IPS DF 6.9 (cell line): ENCODE measurements at regions not wholly inside any gene's neighbourhood (a gene's known extent, or its start where the extent isn't known, plus 50 kb on each side); places are given as distances from the start of the nearest gene placed in this dataset.
"Not testable (repeated sequence)": the region's sequence is repeated elsewhere in the genome, so short reads cannot be mapped to it uniquely, and the experiment has no call there.

Experiments
- DNase-seq: peaks from one replicate; pipeline ENCODE4 v3.0.0-alpha.2; 2013; ENCODE audit warnings: low read depth, low spot score
- H3K27ac ChIP-seq: one replicate; pipeline ENCODE4 v1.5.1; 2013; ENCODE audit warnings: low read length, control low read depth
- H3K27me3 ChIP-seq: 2 replicates; pipeline ENCODE4 v1.6.1; 2013; ENCODE audit warnings: mild to moderate bottlenecking, low read length; ENCODE audit not compliant: control insufficient read depth, insufficient read depth
- H3K36me3 ChIP-seq: 2 replicates; pipeline ENCODE4 v1.6.1; 2013; ENCODE audit warnings: low read length; ENCODE audit not compliant: control insufficient read depth, insufficient read depth
- H3K4me1 ChIP-seq: 2 replicates; pipeline ENCODE4 v1.6.1; 2013; ENCODE audit warnings: low read length; ENCODE audit not compliant: control insufficient read depth, insufficient read depth
- H3K4me3 ChIP-seq: 2 replicates; pipeline ENCODE4 v1.5.1; 2013; ENCODE audit warnings: mild to moderate bottlenecking, low read length
- H3K9me3 ChIP-seq: 2 replicates; pipeline ENCODE4 v1.6.1; 2013; ENCODE audit warnings: low read length, inconsistent platforms; ENCODE audit not compliant: control insufficient read depth, insufficient read depth
- WGBS: extraction: QIAGEN DNeasy Blood & Tissue Kit; methylation state at CpG from one replicate; pipeline ENCODE4 v1.1.7; 2013; ENCODE audit warnings: mixed read lengths, missing lambda C conversion rate; ENCODE audit not compliant: insufficient read length, insufficient coverage; 5-methylcytosine and 5-hydroxymethylcytosine counted together

DNA sequence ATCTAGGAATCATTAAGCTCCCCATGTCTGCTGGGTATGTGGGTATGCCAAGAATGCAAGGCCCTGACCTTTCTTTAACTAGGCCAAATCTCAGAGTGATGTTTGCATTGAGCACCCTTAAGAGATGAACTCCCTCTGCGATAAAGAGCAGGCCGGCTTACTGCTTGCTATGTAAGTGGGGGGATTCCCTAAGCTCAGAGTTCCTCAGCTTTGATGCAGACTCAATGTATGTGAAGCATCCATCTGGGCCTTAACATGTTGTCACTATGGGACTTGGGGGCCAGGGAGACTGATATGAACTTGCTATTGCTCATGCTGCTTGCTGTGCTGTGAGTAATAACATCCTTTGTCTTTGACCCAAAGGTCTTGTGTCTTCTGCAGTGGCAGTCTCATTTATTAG lies 149.7 kb downstream of the C12orf75 start:
- no peaks in the 10 kb centered on the region for H3K27me3 ChIP-seq
- H3K27ac ChIP-seq, result no peak overlapping the region
- no peaks in the 10 kb centered on the region for H3K4me1 ChIP-seq
- H3K36me3 ChIP-seq, result no peaks in the 10 kb centered on the region
- DNase-seq, result no peak
- WGBS, result no CpG with 5 or more reads among the region's 2 CpGs
- H3K9me3 ChIP-seq, result no peaks in the 10 kb centered on the region
- no peak overlapping the region for H3K4me3 ChIP-seq

DNA sequence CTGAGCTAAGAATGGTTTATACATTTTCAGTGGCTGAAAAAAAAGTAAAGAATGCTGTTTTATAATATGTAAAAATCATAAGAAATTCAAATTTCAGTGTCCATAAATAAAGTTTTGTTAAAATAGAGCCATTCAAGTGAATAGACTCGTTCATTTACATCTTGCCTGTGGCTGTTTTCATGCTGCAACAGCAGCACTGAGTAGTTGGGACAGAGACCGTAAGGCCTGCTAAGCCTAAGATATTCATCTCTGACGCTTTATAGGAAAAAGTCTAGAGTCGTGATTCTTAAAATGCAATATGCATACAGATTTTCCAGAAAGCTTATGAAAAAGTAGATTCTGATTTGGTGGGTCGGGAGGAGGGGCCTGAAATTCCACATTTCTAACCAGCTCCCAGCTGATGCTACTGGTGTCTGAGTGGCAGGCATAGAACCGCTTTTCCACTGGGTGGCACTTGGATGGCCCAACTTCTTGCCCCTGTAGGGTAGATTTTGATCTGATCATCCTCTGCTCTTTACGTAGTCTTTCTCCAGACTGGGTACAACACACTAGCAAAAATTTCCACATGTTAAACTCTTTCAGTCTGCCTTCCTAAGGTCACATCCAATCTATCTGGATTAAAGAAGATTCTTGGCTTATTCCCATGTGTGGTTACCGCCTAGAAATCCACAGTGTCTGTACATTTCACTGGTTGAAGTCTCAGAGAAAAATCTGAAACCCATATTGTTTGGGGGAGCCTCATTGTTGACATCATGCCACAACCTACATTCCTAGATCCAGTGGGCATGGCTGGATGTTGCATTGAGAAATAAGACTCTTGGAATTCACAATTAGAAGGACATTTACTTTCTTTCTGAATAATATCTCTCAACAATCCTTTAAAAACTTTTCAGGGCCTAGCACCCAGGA lies 151.2 kb downstream of the C12orf75 start:
- WGBS, result no CpG with 5 or more reads among the region's 8 CpGs
- Histone ChIP-seq H3K4me1 (no peaks in the 10 kb centered on the region), H3K27me3 (no peaks in the 10 kb centered on the region), H3K36me3 (no peaks in the 10 kb centered on the region), H3K4me3 (no peak overlapping the region), H3K9me3 (no peaks in the 10 kb centered on the region), H3K27ac (no peak overlapping the region)
- DNase-seq, result no peak

DNA sequence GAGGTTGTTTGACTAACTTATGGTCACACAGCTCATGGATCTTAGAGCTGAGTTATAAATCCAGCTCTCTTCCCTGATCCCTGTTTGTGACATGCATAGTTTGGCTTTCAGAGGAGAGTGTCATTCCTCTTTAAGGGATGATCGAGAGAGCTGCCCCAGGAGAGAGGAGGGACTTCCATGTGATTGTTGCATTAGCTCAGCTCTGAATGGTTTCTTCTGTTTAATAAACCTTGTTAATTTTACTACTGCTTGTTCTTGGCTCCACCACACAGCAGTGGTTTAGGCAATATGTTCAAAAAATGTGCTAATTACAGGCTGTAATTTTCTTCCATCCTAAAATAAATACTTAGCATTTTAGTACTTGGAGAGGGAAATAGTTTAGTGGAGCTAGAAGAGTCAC lies 152.5 kb downstream of the C12orf75 start:
- H3K27me3 ChIP-seq, result no peaks in the 10 kb centered on the region
- H3K4me1 ChIP-seq, result no peaks in the 10 kb centered on the region
- H3K9me3 ChIP-seq, result no peaks in the 10 kb centered on the region
- H3K27ac ChIP-seq, result no peak overlapping the region
- WGBS, result no CpG with 5 or more reads among the region's 1 CpG
- H3K4me3 ChIP-seq, result no peak overlapping the region
- no peak for DNase-seq
- no peaks in the 10 kb centered on the region for H3K36me3 ChIP-seq

DNA sequence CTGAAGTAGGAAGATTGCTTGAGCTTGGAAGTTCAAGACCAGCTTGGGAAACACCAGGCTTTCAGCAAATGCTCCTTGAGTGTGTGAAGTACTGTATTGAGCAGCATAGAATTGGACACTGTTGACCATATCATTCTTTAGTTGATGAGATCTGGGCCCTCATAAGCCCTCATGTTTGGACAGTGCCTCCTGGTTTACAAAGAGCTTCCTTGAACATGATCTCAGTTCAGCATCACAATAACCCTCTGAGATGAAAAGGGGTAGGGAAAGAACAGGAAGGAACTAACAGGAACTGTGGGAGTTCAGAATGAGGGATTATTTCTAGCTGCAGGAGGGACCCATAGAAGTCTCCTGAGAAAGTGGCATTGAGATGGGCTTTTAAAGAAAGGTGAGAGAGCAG lies 153.2 kb downstream of the C12orf75 start:
- no peak for DNase-seq
- Histone ChIP-seq H3K4me3 (no peak overlapping the region), H3K36me3 (no peaks in the 10 kb centered on the region), H3K4me1 (no peaks in the 10 kb centered on the region), H3K27me3 (no peaks in the 10 kb centered on the region), H3K9me3 (no peaks in the 10 kb centered on the region), H3K27ac (no peak overlapping the region)

GRCh38 chr12:105485321-105485910 lies 154.9 kb downstream of the C12orf75 start:
- Histone ChIP-seq H3K9me3 (no peaks in the 10 kb centered on the region), H3K27ac (no peak overlapping the region), H3K27me3 (no peaks in the 10 kb centered on the region), H3K4me1 (no peaks in the 10 kb centered on the region), H3K4me3 (no peak overlapping the region), H3K36me3 (no peaks in the 10 kb centered on the region)
- WGBS, result no CpG with 5 or more reads among the region's 8 CpGs
- no peak for DNase-seq

- no CpG with 5 or more reads among the region's 3 CpGs for WGBS
Observed at GRCh38 chr12:105485921-105486320, 155.4 kb downstream of the C12orf75 start.

GRCh38 chr12:105487963-105488362 lies 157.5 kb downstream of the C12orf75 start:
- H3K4me3 ChIP-seq, result no peak overlapping the region
- H3K4me1 ChIP-seq, result no peaks in the 10 kb centered on the region
- H3K27ac ChIP-seq, result no peak overlapping the region
- WGBS, result no CpG with 5 or more reads among the region's 6 CpGs
- no peaks in the 10 kb centered on the region for H3K27me3 ChIP-seq
- no peak for DNase-seq
- no peaks in the 10 kb centered on the region for H3K9me3 ChIP-seq
- no peaks in the 10 kb centered on the region for H3K36me3 ChIP-seq

More at GRCh38 chr12:105485921-105486320, 155.4 kb downstream of the C12orf75 start:
- Histone ChIP-seq H3K27ac (no peak overlapping the region), H3K9me3 (no peaks in the 10 kb centered on the region), H3K4me3 (no peak overlapping the region), H3K36me3 (no peaks in the 10 kb centered on the region), H3K4me1 (no peaks in the 10 kb centered on the region), H3K27me3 (no peaks in the 10 kb centered on the region)
- no peak for DNase-seq

- no peaks in the 10 kb centered on the region for H3K4me1 ChIP-seq
- H3K27me3 ChIP-seq, result no peaks in the 10 kb centered on the region
- no CpG with 5 or more reads among the region's 12 CpGs for WGBS
- no peak overlapping the region for H3K27ac ChIP-seq
- DNase-seq, result no peak
- no peaks in the 10 kb centered on the region for H3K36me3 ChIP-seq
- H3K4me3 ChIP-seq, result no peak overlapping the region
- H3K9me3 ChIP-seq, result no peaks in the 10 kb centered on the region
Observed at GRCh38 chr12:105492591-105493545, 162.4 kb downstream of the C12orf75 start.

- no CpG with 5 or more reads among the region's 2 CpGs for WGBS
- no peak for DNase-seq
- Histone ChIP-seq H3K27me3 (no peaks in the 10 kb centered on the region), H3K36me3 (no peaks in the 10 kb centered on the region), H3K27ac (no peak overlapping the region), H3K4me1 (no peaks in the 10 kb centered on the region), H3K4me3 (no peak overlapping the region), H3K9me3 (no peaks in the 10 kb centered on the region)
Observed at GRCh38 chr12:105499205-105499604, 168.7 kb downstream of the C12orf75 start.

- not testable (repeated sequence) for H3K27ac ChIP-seq, H3K4me3 ChIP-seq, DNase-seq, H3K9me3 ChIP-seq, H3K36me3 ChIP-seq, H3K27me3 ChIP-seq, H3K4me1 ChIP-seq
- no CpG with 5 or more reads among the region's 12 CpGs for WGBS
Observed at GRCh38 chr12:105500676-105501075, 170.2 kb downstream of the C12orf75 start.
